ENCODE measurements at regions not wholly inside any gene's neighbourhood (a gene's known extent, or its start where the extent isn't known, plus 50 kb on each side); places are given as distances from the start of the nearest gene placed in this dataset.

DNA sequence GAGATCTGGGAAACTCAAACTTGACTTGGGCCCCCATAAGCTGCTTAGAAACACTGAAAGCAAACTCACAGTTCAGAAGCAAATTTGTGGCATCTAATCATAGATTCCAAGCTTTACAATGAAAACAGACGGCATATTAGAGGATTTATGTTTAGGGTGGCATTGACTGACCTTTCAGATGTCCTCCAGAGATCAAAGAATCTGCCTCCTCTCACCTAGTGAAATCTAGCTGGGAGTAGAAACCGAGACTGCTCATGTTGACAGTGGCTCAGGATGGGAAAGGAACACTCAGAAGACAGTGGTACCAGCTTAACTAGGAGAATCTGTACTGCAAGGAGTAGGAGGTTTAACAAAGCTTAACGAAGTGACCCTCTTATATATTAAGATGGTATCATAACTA is 345.0 kb downstream of the GXYLT1 start (continued):
- TF ChIP-seq ZNF133 (CRISPR knock-in tag; IDR thresholded peaks at IDR 0.05) = no peak
- TF ChIP-seq NFIX (CRISPR knock-in tag; IDR thresholded peaks at IDR 0.05; ENCODE audit: low read depth) = no peak
- TF ChIP-seq SMC3 (conservative IDR thresholded peaks at IDR 0.05; ENCODE audit: insufficient read depth, low read depth, low read length) = no peak
- TF ChIP-seq EZH2 (IDR thresholded peaks at IDR 0.05; ENCODE audit: borderline replicate concordance, low read depth, low read length) = no peak
- no peak for TF ChIP-seq NR2C1 (IDR thresholded peaks at IDR 0.05)
- TF ChIP-seq NR2C1 (tag; IDR thresholded peaks at IDR 0.05) = no peak
- TF ChIP-seq ZNF23 (CRISPR knock-in tag; IDR thresholded peaks at IDR 0.05) = no peak
- TF ChIP-seq ZNF165 (CRISPR knock-in tag; IDR thresholded peaks at IDR 0.05; ENCODE audit: borderline replicate concordance) = no peak

DNA sequence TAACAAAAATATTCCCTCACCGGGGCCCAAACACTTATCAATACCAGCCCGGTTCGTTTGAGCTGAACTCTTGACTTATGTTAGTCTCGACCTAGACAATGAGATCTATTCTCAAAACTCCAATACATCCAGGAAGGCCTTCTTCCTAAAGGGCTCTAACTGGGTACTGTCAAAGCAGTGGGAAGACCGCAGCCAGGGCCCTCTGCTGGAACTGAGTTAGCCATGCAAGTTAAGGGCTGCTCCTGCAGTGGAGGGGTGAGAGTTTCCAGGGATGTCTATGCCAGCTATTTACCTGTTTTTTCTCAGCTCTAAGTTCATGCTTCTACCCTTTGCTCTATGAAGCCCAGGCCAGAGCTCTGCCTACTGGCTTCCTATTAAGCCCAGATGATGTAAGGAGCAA is 348.8 kb downstream of the GXYLT1 start:
- FAIRE-seq (no peak), DNase-seq (ENCODE audit: extremely low read depth in 1 of 4, low spot score in 3 of 4) (no peak), ATAC-seq (no peak)
- in situ Hi-C loops (cut with MboI) = no loop called here
- Histone ChIP-seq H2AFZ (ENCODE audit: low read depth, low read length) (no peak overlapping the region), H3K4me1 (replicated peaks in 1 of 2; ENCODE audit: control insufficient read depth in 2 of 2, insufficient read depth in 2 of 2, low read length in 2 of 2) (no peaks in the 10 kb centered on the region), H3K4me3 (no peak overlapping the region), H4K20me1 (replicated peaks; ENCODE audit: control insufficient read depth, insufficient read depth, low read length) (no peaks in the 10 kb centered on the region), H3K79me2 (ENCODE audit: control insufficient read depth, insufficient read depth, low read length) (no peaks in the 10 kb centered on the region), H3K27me3 (ENCODE audit: control insufficient read depth in 2 of 2, insufficient read depth in 2 of 2, low read length in 2 of 2) (no peaks in the 10 kb centered on the region), H3K4me2 (ENCODE audit: insufficient read depth, low read length) (no peak overlapping the region), H3K9me1 (ENCODE audit: control insufficient read depth, insufficient read depth, low read length) (no peaks in the 10 kb centered on the region), H3K9ac (ENCODE audit: insufficient read depth in 1 of 2, low read depth in 2 of 2, low read length in 2 of 2) (no peak overlapping the region), H3K27ac (ENCODE audit: extremely low read depth, low read depth, low read length) (no peak overlapping the region), H3K9me3 (replicated peaks; ENCODE audit: control insufficient read depth, insufficient read depth, low read depth, low read length) (no peaks in the 10 kb centered on the region; the same call in 1 of the 2 replicates), H3K36me3 (ENCODE audit: control insufficient read depth, insufficient read depth, low read length) (no peaks in the 10 kb centered on the region)
- 0% methylated on average over 4 of the region's 5 CpGs for WGBS (ENCODE audit: insufficient coverage, low coverage, missing lambda C conversion rate)
- intact Hi-C loops (cut with micrococcal nuclease) = no loop called here
- TF ChIP-seq PRPF4 (IDR thresholded peaks at IDR 0.05; ENCODE audit: insufficient read depth, low read depth, low read length, poor library complexity, severe bottlenecking) (no peak), THAP7 (CRISPR knock-in tag; IDR thresholded peaks at IDR 0.05) (no peak), KAT7 (CRISPR knock-in tag; IDR thresholded peaks at IDR 0.05; ENCODE audit: borderline replicate concordance) (no peak), TRIM24 (IDR thresholded peaks at IDR 0.05) (no peak)
- ChIA-PET CTCF (ENCODE audit: low intra/inter-chr PET ratio) (no interaction called here), POLR2A (interaction anchor here (0.6 kb wide), 1 partner anchor 29 kb away, joined by 3 read pairs; no protein-coding TSS in a partner anchor)
- BruUV-seq (replicated peaks) = no TSS peak

Measured in K562 (cell line).